ENCODE measurements at regions not wholly inside any gene's neighbourhood (a gene's known extent, or its start where the extent isn't known, plus 50 kb on each side); places are given as distances from the start of the nearest gene placed in this dataset.

GRCh38 chr16:27686926-27687325 lies 137.0 kb downstream of the KATNIP start:
- DNase-seq: no peak

GRCh38 chr16:27687605-27688004 lies 137.7 kb downstream of the KATNIP start:
- DNase-seq: no peak

- no peak for DNase-seq
These were observed 139.8 kb downstream of the KATNIP start for GRCh38 chr16:27689711-27690110.

- peak; percentile 75 for DNase-seq
These were observed 140.7 kb downstream of the KATNIP start for GRCh38 chr16:27690608-27691007.

GRCh38 chr16:27691721-27692120 lies 141.8 kb downstream of the KATNIP start:
- peak; percentile 35 for DNase-seq

- DNase-seq: no peak
These were observed 142.6 kb downstream of the KATNIP start for GRCh38 chr16:27692576-27692975.

- DNase-seq: no peak
These were observed 145.2 kb downstream of the KATNIP start for GRCh38 chr16:27695161-27695560.

GRCh38 chr16:27698266-27698665 lies 148.3 kb downstream of the KATNIP start:
- peak; percentile 18 for DNase-seq

GRCh38 chr16:27698746-27699145 lies 148.8 kb downstream of the KATNIP start:
- no peak for DNase-seq

GRCh38 chr16:27699540-27699939 lies 149.6 kb downstream of the KATNIP start:
- no peak for DNase-seq

GRCh38 chr16:27700304-27700995 lies 150.5 kb downstream of the KATNIP start:
- no peak for DNase-seq

GRCh38 chr16:27701381-27701780 lies 151.4 kb downstream of the KATNIP start:
- DNase-seq: no peak

GRCh38 chr16:27703121-27703520 lies 153.2 kb downstream of the KATNIP start:
- no peak for DNase-seq

GRCh38 chr16:27703545-27703944 lies 153.6 kb downstream of the KATNIP start:
- DNase-seq: no peak

- no peak for DNase-seq
These were observed 154.3 kb downstream of the KATNIP start for GRCh38 chr16:27704252-27704651.

GRCh38 chr16:27706156-27706865 lies 156.4 kb downstream of the KATNIP start:
- DNase-seq: no peak

GRCh38 chr16:27706866-27707685 lies 157.1 kb downstream of the KATNIP start:
- peak; percentile 52 for DNase-seq

- DNase-seq: no peak
These were observed 158.7 kb downstream of the KATNIP start for GRCh38 chr16:27708651-27709050.

- DNase-seq: no peak
These were observed 162.3 kb downstream of the KATNIP start for GRCh38 chr16:27712251-27712711.

GRCh38 chr16:27717726-27718125 lies 167.8 kb downstream of the KATNIP start:
- no peak for DNase-seq

- DNase-seq: no peak
These were observed 168.5 kb downstream of the KATNIP start for GRCh38 chr16:27718201-27719105.

GRCh38 chr16:27719106-27719445 lies 169.1 kb downstream of the KATNIP start:
- no peak for DNase-seq

All from hematopoietic multipotent progenitor cell treated with erythropoietin and hydrocortisone succinate and interleukin-3 and kit ligand, for 4 days (in vitro differentiated cells).